Muscle layer of colon (tissue), 2 donors: ENCODE measurements at regions not wholly inside any gene's neighbourhood (a gene's known extent, or its start where the extent isn't known, plus 50 kb on each side); places are given as distances from the start of the nearest gene placed in this dataset.
"Not testable (repeated sequence)": the region's sequence is repeated elsewhere in the genome, so short reads cannot be mapped to it uniquely, and the experiment has no call there.

Source experiments
- H3K27ac ChIP-seq: one replicate; pipeline ENCODE4 v1.7.0; 2013; ENCODE audit warnings: low read depth, mild to moderate bottlenecking, low read length, moderate library complexity
- H3K27me3 ChIP-seq, 2 donors: one replicate each; pipeline ENCODE4 v1.7.0; 2013; ENCODE audit warnings: low read length in 2 of 2, mild to moderate bottlenecking in 2 of 2; ENCODE audit not compliant: insufficient read depth in 2 of 2, control insufficient read depth in 1 of 2
- H3K36me3 ChIP-seq: one replicate; pipeline ENCODE4 v1.7.0; 2013; ENCODE audit warnings: mild to moderate bottlenecking, low read length; ENCODE audit not compliant: insufficient read depth
- H3K4me1 ChIP-seq: one replicate; pipeline ENCODE4 v1.7.0; 2013; ENCODE audit warnings: mild to moderate bottlenecking, low read length; ENCODE audit not compliant: insufficient read depth
- H3K4me3 ChIP-seq, 2 donors: one replicate each; pipeline ENCODE4 v1.7.0; 2013; ENCODE audit warnings: low read length in 2 of 2, low read depth in 1 of 2, mild to moderate bottlenecking in 1 of 2, moderate library complexity in 1 of 2
- H3K9ac ChIP-seq: one replicate; pipeline ENCODE4 v1.7.0; 2013; ENCODE audit warnings: low read length
- H3K9me3 ChIP-seq: one replicate; pipeline ENCODE4 v1.7.0; 2013; ENCODE audit warnings: mild to moderate bottlenecking, low read length
- donor health status: abdominal sarcoma.
- donor health status: Adenocarcinoma of cecum.

DNA sequence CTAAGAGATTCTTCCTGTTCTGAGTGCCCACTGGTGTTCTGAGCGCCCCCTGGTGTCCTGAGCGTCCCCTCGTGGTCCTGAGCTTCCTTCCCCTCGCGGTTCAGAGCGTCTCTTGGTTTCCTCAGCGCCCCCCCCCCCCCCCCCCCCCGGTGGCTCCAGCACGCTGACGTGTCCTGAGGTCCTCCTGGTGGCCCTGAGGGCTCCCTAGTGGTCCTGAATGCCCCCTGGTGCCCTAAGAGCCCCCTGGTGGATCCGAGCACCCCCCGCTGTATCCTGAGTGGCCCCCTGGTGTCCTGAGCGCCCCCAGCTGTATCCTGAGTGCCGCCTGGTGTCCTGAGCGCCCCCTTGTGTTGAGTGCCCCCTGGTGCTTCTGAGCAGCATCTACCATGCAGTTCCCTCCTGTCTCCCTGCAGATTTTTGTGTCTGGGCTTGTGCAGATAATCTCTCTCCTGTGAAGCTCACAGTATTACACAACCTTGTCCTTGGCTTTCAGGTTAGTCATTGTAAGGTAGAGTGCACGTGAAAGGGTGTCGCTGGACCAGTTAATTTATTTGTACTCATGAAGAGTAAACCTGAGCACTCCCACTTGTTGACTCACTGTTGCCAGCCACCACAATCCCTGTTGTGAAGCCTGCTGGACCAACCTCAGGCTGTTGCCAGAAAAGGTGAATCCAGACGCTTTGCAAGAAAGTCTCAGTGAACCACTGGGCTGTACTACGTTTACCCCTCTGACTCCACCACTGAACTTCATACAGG, 1168.4 kb downstream of the TMEM121 start:
- no peaks in the 10 kb centered on the region for H3K36me3 ChIP-seq
- no peak overlapping the region for H3K27ac ChIP-seq
- no peaks in the 10 kb centered on the region for H3K4me1 ChIP-seq
- no peaks in the 10 kb centered on the region for H3K9me3 ChIP-seq
- no peaks in the 10 kb centered on the region for H3K27me3 ChIP-seq
- no peak overlapping the region for H3K9ac ChIP-seq
- H3K4me3 ChIP-seq, result no peak overlapping the region

DNA sequence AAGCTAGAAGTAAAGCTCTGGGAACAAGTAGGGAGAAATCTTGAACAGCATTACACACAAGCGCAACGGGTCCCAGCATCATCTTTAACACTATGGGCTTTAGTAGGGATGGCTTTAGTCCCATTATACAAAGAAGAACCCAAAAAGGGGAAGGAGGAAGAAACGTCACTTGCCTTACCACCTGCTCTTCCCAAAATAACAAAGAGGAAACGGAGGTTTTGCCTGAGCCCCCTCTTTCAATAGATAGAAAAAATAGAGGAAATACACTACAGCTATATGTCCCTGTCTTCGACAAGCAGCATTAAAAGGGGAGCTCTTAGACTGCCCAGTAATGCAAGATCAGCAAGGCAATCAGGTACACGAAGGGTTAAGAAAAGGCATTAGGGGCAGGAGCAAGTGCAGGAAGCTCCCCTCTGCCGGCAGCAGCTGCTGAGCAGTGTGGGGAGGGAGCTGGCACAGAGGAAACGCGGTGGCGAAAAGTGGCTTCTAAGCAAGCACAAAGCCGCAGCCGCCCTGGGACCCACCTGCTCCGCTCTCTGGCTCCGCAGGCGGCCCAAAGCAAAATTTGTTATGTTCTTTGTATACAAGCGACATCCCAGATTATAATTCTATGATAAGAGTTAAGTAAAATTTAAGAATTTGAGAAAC, 1172.4 kb downstream of the TMEM121 start:
- H3K36me3 ChIP-seq, H3K9ac ChIP-seq, H3K27ac ChIP-seq, H3K4me1 ChIP-seq, H3K9me3 ChIP-seq, H3K4me3 ChIP-seq, H3K27me3 ChIP-seq: not testable (repeated sequence)

DNA sequence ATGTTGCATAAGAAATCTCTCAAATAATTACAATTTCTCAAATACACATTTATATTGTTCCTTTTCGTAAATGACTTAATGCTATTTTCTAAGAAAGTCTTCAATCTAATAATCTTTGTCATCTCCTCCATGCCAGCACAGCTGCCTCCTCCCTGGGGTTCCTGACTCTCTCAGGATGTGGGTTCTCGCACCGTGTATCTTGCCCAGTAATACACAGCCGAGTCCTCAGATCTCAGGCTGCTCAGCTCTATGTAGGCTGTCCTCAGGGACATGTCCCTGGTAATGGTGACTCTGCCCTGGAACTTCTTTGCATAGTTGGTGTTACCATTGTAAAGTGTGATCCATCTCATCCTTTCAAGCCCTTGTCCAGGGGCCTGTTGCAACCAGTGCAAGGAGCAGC, 1177.3 kb downstream of the TMEM121 start:
- not testable (repeated sequence) for H3K27me3 ChIP-seq, H3K9me3 ChIP-seq, H3K4me3 ChIP-seq, H3K4me1 ChIP-seq, H3K27ac ChIP-seq, H3K9ac ChIP-seq, H3K36me3 ChIP-seq

DNA sequence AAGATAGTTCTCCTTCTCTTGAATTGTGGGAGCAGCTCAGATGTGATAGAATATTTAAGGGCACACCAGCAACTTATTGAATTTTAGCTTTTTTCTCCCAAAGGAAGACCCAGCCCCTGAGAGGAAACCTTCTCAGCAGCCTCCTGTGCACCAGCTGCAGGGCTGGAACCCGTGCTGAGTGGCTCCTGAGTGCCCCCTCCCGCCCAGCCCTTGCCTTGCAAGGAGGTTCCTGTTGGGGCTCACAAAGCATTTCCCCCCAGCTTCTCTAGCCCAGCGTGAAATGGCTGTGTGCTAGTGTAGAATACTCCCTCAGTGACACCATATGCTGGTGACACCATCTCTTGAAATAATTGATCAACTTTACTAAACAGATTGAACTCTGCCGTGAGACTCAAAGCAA, 1180.1 kb downstream of the TMEM121 start:
- H3K9me3 ChIP-seq, H3K9ac ChIP-seq, H3K36me3 ChIP-seq, H3K4me3 ChIP-seq, H3K27me3 ChIP-seq, H3K4me1 ChIP-seq, H3K27ac ChIP-seq: not testable (repeated sequence)

DNA sequence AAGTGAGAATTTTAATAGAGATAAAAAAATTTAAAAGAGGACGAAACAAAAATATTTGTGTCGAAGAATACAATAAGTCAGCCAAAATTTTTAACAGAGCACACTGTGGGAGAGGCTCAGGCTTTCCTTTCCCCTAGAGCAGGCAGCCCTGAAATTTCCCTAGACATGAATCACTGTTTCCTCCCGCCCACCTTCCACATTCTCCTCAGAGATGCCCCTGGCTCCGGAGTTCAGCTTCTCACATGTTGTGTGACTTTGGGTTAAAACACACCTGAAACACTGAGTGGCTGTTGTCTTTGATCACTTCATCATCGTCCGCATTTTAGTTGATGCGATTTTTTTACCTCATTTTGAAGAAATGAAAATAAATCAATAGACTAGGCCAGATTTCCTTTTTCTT, 1183.8 kb downstream of the TMEM121 start:
- H3K4me3 ChIP-seq, H3K9ac ChIP-seq, H3K27me3 ChIP-seq, H3K9me3 ChIP-seq, H3K4me1 ChIP-seq, H3K36me3 ChIP-seq, H3K27ac ChIP-seq: not testable (repeated sequence)

DNA sequence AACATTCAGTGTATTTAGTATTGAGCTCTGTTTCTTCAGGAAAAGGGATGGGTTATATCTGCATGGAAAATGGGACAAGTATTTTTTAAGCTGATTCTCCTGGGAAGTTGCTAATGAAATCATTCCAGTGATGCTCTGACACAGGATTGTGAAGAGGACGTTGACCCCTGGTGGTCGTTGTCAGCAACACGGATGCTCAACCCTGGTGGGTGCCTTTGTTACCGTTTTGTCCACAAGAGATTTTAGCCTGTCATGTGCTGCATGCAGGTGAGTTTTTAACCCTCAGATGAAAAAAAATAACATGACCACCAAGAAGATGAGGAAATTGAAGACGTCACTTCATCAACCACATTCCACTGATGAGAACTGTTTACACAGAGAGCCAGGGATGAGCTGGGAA, 1186.1 kb downstream of the TMEM121 start:
- H3K9me3 ChIP-seq, H3K4me1 ChIP-seq, H3K36me3 ChIP-seq, H3K4me3 ChIP-seq, H3K27ac ChIP-seq, H3K9ac ChIP-seq, H3K27me3 ChIP-seq: not testable (repeated sequence)

DNA sequence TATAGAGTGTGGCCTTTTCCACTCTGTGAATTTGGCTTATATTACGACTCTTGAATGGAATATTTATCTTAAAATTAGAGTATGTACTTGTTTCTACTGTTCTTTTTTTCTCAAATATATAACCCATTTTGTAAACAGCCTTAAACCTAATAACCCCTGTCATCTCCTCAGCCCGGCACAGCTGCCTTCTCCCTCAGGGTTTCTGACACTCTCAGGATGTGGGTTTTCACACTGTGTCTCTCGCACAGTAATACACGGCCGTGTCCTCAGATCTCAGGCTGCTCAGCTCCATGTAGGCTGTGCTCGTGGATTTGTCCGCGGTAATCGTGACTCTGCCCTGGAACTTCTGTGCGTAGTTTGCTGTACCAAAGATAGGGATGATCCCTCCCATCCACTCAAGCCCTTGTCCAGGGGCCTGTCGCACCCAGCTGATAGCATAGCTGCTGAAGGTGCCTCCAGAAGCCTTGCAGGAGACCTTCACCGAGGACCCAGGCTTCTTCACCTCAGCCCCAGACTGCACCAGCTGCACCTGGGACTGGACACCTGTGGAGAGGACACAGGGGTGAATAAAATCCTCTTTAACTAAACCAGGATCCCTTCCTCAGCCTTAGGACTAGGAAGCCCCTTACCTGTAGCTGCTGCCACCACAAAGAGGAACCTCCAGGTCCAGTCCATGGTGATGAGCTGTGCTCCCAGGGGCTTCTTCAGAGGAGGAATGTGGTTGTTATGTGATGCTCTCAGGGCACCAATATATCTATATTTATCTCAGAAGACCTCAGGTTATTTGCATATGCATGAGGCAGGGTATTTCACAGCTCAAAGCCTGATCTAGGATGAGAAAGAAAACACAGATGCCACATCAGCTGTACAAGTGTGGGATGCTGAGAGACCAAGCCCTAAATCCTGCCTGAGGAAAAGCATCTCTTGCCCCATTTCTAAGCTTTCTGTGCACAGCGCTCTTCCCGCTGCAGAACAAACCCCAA, 1188.4 kb downstream of the TMEM121 start:
- not testable (repeated sequence) for H3K4me3 ChIP-seq, H3K4me1 ChIP-seq, H3K27ac ChIP-seq, H3K9ac ChIP-seq, H3K36me3 ChIP-seq, H3K9me3 ChIP-seq, H3K27me3 ChIP-seq

DNA sequence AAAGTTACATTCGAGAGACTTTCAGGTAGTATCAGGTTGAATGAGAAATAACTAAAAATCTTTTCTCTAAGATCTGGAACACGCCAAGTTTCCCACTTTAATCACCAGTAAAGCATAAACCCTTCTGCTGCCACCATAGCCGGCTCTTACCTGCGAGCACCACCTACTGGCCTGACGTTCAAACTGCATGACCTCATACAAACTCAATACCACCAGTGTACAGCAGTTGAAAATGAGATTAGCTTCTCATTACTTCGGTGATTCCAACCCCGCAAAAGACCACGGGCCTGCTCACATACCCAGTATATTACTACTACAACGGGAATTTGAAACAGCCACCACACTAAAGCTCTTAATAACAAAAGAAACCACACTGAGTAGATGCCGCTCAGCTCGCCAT, 1191.2 kb downstream of the TMEM121 start:
- H3K27ac ChIP-seq, H3K36me3 ChIP-seq, H3K4me1 ChIP-seq, H3K27me3 ChIP-seq, H3K9ac ChIP-seq, H3K9me3 ChIP-seq, H3K4me3 ChIP-seq: not testable (repeated sequence)

DNA sequence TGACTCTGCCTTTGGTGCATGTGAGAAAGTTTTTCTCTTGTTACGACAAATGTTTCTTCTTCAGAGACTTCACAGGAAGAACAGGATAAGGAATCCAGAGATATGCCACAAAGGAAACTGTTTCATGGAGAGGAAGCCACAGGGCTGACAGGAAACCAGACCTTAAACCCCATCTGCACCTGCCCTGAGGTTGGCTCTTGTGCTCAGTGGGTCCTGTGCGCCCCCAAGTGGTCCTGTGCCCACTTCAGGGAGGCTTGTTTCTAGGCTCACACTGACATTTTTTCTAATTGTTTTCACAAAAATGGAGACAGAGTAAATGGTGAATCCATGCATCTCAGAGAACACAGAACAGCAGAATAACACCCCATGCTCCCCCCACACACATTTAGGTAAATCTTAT, 1193.5 kb downstream of the TMEM121 start:
- not testable (repeated sequence) for H3K27me3 ChIP-seq, H3K36me3 ChIP-seq, H3K4me1 ChIP-seq, H3K9me3 ChIP-seq, H3K27ac ChIP-seq, H3K4me3 ChIP-seq, H3K9ac ChIP-seq

DNA sequence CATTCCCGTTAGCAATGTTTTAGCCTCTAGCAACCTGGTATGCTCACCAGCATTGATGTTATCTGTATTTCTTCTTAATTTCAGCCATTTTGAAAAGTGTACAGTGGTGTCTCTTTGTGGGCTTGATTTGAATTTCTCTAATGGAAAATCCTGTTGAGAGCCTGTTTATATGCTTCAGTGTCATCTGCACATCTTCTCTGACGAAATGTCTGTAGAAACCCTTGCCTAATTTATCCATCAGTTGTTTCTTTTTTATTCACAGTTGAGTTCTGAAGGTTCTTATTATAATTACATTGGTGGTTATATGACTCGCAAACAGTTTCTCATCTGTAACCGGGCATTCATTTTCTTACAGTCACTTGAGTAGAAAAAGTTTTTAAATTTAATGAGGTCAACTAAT, 1195.5 kb downstream of the TMEM121 start:
- not testable (repeated sequence) for H3K27ac ChIP-seq, H3K9ac ChIP-seq, H3K36me3 ChIP-seq, H3K4me3 ChIP-seq, H3K27me3 ChIP-seq, H3K9me3 ChIP-seq, H3K4me1 ChIP-seq

DNA sequence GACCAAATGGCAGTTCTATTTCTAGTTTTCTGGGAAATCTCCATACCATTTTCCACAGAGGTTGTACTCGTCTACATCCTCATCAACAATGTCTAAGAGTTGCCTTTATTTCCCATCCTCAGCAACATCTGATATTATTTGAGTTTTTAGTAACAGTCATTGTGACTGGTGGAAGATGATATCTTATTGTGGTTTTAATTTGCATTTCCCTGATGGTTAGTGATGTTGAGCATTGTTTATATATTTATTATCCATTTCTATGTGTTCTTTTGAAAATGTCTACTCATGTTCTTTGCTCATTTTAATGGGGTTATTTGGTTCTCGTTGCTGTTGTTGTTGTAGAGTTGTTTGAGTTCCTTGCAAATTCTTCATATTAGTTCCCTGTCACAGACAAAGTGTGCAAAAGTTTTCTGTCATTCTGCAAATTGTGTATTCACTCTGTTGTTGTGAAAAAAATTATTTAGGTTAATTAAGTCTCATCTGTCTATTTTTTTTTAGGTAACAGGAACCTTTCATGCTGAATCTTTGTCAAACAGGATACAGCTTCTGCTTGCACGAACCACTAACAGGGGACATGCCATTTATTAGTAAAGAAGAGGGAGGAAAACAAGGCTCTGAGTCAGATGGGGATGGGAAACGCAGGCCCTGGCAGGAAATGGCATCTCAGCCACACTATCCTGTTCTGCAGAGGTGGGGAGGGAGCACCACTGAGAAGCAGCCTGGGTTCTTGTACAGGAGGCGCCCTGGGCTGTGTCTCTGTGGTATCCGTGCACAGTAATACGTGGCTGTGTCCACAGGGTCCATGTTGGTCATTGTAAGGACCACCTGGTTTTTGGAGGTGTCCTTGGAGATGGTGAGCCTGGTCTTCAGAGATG, 1196.7 kb downstream of the TMEM121 start:
- not testable (repeated sequence) for H3K9me3 ChIP-seq, H3K9ac ChIP-seq, H3K4me1 ChIP-seq, H3K4me3 ChIP-seq, H3K27me3 ChIP-seq, H3K27ac ChIP-seq, H3K36me3 ChIP-seq
